SKM-1 treated with dmso at 0.1 percent for 144 hours (cell line): ENCODE measurements at regions not wholly inside any gene's neighbourhood (a gene's known extent, or its start where the extent isn't known, plus 50 kb on each side); places are given as distances from the start of the nearest gene placed in this dataset.

Source experiments
- DNase-seq: peaks from one replicate; lab custom pipeline; 2025; ENCODE audit not compliant: unreplicated experiment; lab: John Stamatoyannopoulos, UW

GRCh38 chr4:41318839-41319530 is 62.3 kb downstream of the UCHL1 start:
- DNase-seq: no peak

GRCh38 chr4:41319553-41319952 is 62.8 kb downstream of the UCHL1 start:
- DNase-seq: no peak

- DNase-seq: no peak
These were observed 63.5 kb downstream of the UCHL1 start for GRCh38 chr4:41320278-41320677.

- no peak for DNase-seq
These were observed 64.1 kb downstream of the UCHL1 start for GRCh38 chr4:41320786-41321185.

- no peak for DNase-seq
These were observed 64.7 kb downstream of the UCHL1 start for GRCh38 chr4:41321216-41321945.

- no peak for DNase-seq
These were observed 65.9 kb downstream of the UCHL1 start for GRCh38 chr4:41322617-41323016.

- no peak for DNase-seq
These were observed 66.5 kb downstream of the UCHL1 start for GRCh38 chr4:41323179-41323578.

GRCh38 chr4:41323706-41324105 is 67.0 kb downstream of the UCHL1 start:
- no peak for DNase-seq

GRCh38 chr4:41324861-41325260 is 68.1 kb downstream of the UCHL1 start:
- no peak for DNase-seq

- no peak for DNase-seq
These were observed 69.2 kb downstream of the UCHL1 start for GRCh38 chr4:41325901-41326300.

GRCh38 chr4:41326776-41327175 is 70.0 kb downstream of the UCHL1 start:
- DNase-seq: no peak

- DNase-seq: no peak
These were observed 71.0 kb downstream of the UCHL1 start for GRCh38 chr4:41327770-41328169.

- no peak for DNase-seq
These were observed 72.6 kb downstream of the UCHL1 start for GRCh38 chr4:41329361-41329760.

GRCh38 chr4:41331224-41331623 is 74.5 kb downstream of the UCHL1 start:
- no peak for DNase-seq

GRCh38 chr4:41332510-41333054 is 75.9 kb downstream of the UCHL1 start:
- DNase-seq: no peak

- no peak for DNase-seq
These were observed 77.5 kb downstream of the UCHL1 start for GRCh38 chr4:41334182-41334581.

GRCh38 chr4:41339812-41340809 is 83.4 kb downstream of the UCHL1 start:
- DNase-seq: no peak

- DNase-seq: no peak
These were observed 89.8 kb downstream of the UCHL1 start for GRCh38 chr4:41346306-41347061.

GRCh38 chr4:41349021-41349420 is 92.3 kb downstream of the UCHL1 start:
- no peak for DNase-seq

- no peak for DNase-seq
These were observed 102.1 kb downstream of the UCHL1 start for GRCh38 chr4:41358647-41359421.
